HCT116 (cell line): ENCODE measurements at regions not wholly inside any gene's neighbourhood (a gene's known extent, or its start where the extent isn't known, plus 50 kb on each side); places are given as distances from the start of the nearest gene placed in this dataset.

Experiments
- ATF3 ChIP-seq: IDR thresholded peaks from 2 replicates; pipeline ENCODE4 v1.6.1; 2012
- CTCF ChIP-seq, 3 experiments: fragments of 200-600 bp in 1 of 3; sonication (generic) in 1 of 3; IDR thresholded peaks in 2 of 3; conservative IDR thresholded peaks in 1 of 3; 2 replicates each; pipeline ENCODE4 v1.5.1; 2012 to 2017; ENCODE audit warnings: low read depth in 2 of 3, low read length in 2 of 3, antibody characterized with exemption in 1 of 3, borderline replicate concordance in 1 of 3, control low read depth in 1 of 3, mild to moderate bottlenecking in 1 of 3, mixed read lengths in 1 of 3, mixed run types in 1 of 3, moderate library complexity in 1 of 3; ENCODE audit not compliant: insufficient read depth in 1 of 3
- EGR1 ChIP-seq: IDR thresholded peaks from 2 replicates; pipeline ENCODE4 v1.6.1; 2012; ENCODE audit warnings: low read depth
- EZH2 ChIP-seq: fragments of 200-600 bp; sonication (generic); IDR thresholded peaks from 2 replicates; pipeline ENCODE4 v1.6.1; 2017; ENCODE audit warnings: antibody characterized with exemption, mixed run types
- EZH2phosphoT487 ChIP-seq: fragments of 200-600 bp; IDR thresholded peaks from 2 replicates; pipeline ENCODE4 v1.6.1; 2018; ENCODE audit warnings: antibody characterized with exemption, borderline replicate concordance
- JUND ChIP-seq: IDR thresholded peaks from 2 replicates; pipeline ENCODE4 v1.6.1; 2012
- MAX ChIP-seq: IDR thresholded peaks from 2 replicates; pipeline ENCODE4 v1.6.1; 2012
- POLR2A ChIP-seq: IDR thresholded peaks from 2 replicates; pipeline ENCODE4 v1.7.0; 2011; ENCODE audit warnings: borderline replicate concordance; ENCODE audit not compliant: insufficient read depth, insufficient read length; ENCODE audit errors: extremely low read depth
- POLR2AphosphoS5 ChIP-seq: IDR thresholded peaks from 2 replicates; pipeline ENCODE4 v1.6.1; 2011; ENCODE audit warnings: mild to moderate bottlenecking, low read depth, low read length, moderate library complexity
- RAD21 ChIP-seq: IDR thresholded peaks from 2 replicates; pipeline ENCODE4 v1.6.1; 2012; ENCODE audit warnings: low read depth, mild to moderate bottlenecking
- YY1 ChIP-seq: IDR thresholded peaks from 2 replicates; pipeline ENCODE4 v1.6.1; 2011; ENCODE audit warnings: low read length, low read depth, moderate library complexity, mild to moderate bottlenecking; ENCODE audit not compliant: insufficient replicate concordance; ENCODE audit errors: extremely low read depth
- TF ChIP-seq, protein P1 (sequence below): IDR thresholded peaks from 2 replicates; pipeline ENCODE4 v1.6.1; 2012; ENCODE audit warnings: low read depth

GRCh38 chr7:36014961-36015360, 138.1 kb upstream of the EEPD1 start:
- TF ChIP-seq CTCF (IDR thresholded peaks at IDR 0.05 in 2 of 3, conservative IDR thresholded peaks at IDR 0.05 in 1 of 3; ENCODE audit: borderline replicate concordance in 1 of 3, insufficient read depth in 1 of 3, low read depth in 2 of 3, low read length in 2 of 3) (no peak), MAX (no peak), POLR2A (no peak), EGR1 (no peak), YY1 (no peak), ATF3 (no peak), EZH2 (no peak), POLR2AphosphoS5 (no peak), EZH2phosphoT487 (no peak), RAD21 (no peak), JUND (no peak)
- TF ChIP-seq, protein P1, sequence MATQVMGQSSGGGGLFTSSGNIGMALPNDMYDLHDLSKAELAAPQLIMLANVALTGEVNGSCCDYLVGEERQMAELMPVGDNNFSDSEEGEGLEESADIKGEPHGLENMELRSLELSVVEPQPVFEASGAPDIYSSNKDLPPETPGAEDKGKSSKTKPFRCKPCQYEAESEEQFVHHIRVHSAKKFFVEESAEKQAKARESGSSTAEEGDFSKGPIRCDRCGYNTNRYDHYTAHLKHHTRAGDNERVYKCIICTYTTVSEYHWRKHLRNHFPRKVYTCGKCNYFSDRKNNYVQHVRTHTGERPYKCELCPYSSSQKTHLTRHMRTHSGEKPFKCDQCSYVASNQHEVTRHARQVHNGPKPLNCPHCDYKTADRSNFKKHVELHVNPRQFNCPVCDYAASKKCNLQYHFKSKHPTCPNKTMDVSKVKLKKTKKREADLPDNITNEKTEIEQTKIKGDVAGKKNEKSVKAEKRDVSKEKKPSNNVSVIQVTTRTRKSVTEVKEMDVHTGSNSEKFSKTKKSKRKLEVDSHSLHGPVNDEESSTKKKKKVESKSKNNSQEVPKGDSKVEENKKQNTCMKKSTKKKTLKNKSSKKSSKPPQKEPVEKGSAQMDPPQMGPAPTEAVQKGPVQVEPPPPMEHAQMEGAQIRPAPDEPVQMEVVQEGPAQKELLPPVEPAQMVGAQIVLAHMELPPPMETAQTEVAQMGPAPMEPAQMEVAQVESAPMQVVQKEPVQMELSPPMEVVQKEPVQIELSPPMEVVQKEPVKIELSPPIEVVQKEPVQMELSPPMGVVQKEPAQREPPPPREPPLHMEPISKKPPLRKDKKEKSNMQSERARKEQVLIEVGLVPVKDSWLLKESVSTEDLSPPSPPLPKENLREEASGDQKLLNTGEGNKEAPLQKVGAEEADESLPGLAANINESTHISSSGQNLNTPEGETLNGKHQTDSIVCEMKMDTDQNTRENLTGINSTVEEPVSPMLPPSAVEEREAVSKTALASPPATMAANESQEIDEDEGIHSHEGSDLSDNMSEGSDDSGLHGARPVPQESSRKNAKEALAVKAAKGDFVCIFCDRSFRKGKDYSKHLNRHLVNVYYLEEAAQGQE: no peak
